ENCODE measurements at regions not wholly inside any gene's neighbourhood (a gene's known extent, or its start where the extent isn't known, plus 50 kb on each side); places are given as distances from the start of the nearest gene placed in this dataset.

DNA sequence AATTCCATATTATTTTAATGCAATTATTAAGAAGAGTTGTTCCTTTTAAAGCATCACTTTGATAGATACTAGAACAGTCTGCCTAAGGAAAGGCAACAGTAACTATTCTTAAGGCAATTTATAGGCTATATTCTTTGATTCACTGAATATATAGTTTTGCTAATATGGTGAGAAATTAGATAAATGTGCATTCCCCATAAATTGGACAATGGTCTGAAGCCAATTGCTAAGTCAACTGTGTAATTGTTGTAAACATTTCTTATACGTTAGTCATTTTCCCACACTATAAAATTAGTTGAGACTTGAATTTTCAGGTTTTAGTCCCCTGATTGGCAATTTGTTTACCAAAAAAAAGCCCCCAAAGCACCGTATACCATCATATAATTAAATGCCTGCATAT is 263.0 kb upstream of the NECTIN3 start:
- TF ChIP-seq, protein P1, sequence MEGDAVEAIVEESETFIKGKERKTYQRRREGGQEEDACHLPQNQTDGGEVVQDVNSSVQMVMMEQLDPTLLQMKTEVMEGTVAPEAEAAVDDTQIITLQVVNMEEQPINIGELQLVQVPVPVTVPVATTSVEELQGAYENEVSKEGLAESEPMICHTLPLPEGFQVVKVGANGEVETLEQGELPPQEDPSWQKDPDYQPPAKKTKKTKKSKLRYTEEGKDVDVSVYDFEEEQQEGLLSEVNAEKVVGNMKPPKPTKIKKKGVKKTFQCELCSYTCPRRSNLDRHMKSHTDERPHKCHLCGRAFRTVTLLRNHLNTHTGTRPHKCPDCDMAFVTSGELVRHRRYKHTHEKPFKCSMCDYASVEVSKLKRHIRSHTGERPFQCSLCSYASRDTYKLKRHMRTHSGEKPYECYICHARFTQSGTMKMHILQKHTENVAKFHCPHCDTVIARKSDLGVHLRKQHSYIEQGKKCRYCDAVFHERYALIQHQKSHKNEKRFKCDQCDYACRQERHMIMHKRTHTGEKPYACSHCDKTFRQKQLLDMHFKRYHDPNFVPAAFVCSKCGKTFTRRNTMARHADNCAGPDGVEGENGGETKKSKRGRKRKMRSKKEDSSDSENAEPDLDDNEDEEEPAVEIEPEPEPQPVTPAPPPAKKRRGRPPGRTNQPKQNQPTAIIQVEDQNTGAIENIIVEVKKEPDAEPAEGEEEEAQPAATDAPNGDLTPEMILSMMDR (IDR thresholded peaks at IDR 0.05), result no peak
- no peak for TF ChIP-seq POLR2A (IDR thresholded peaks at IDR 0.05)
